ENCODE measurements at regions not wholly inside any gene's neighbourhood (a gene's known extent, or its start where the extent isn't known, plus 50 kb on each side); places are given as distances from the start of the nearest gene placed in this dataset.
A peak's percentile ranks its signal among the peaks of the same experiment; 100 is the strongest.
"Not testable (repeated sequence)": the region's sequence is repeated elsewhere in the genome, so short reads cannot be mapped to it uniquely, and the experiment has no call there.

- DNase-seq, result no peak
Measured at GRCh38 chr12:25382311-25383106, 131.8 kb upstream of the KRAS start.

GRCh38 chr12:25377469-25378177, 126.9 kb upstream of the KRAS start:
- DNase-seq, result peak; percentile 14

GRCh38 chr12:25376985-25377384, 126.3 kb upstream of the KRAS start:
- DNase-seq, result no peak

GRCh38 chr12:25376407-25376806, 125.7 kb upstream of the KRAS start:
- no peak for DNase-seq

- DNase-seq, result no peak
Measured at GRCh38 chr12:25372969-25373817, 122.5 kb upstream of the KRAS start.

- no peak for DNase-seq
Measured at GRCh38 chr12:25372002-25372401, 121.3 kb upstream of the KRAS start.

DNA sequence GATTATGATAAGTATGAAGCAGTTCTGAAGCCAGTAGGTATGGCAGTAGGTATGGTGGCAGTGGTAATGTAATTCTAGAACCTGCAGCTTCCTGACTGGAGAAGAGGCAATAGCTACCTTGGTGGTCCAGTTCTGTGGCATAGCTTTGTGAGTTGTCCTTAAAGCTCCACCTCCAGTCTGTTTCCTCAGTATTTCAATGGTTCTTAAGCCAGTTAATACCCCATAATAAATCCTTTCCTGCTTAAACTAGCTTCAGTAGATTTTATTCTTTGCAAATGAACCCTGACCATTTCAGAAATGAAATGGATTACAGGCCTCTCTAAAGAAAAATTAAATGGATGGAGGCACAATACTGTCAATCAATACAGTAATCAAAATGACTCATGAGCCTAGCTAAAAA, 117.8 kb upstream of the KRAS start:
- no peak for DNase-seq

DNA sequence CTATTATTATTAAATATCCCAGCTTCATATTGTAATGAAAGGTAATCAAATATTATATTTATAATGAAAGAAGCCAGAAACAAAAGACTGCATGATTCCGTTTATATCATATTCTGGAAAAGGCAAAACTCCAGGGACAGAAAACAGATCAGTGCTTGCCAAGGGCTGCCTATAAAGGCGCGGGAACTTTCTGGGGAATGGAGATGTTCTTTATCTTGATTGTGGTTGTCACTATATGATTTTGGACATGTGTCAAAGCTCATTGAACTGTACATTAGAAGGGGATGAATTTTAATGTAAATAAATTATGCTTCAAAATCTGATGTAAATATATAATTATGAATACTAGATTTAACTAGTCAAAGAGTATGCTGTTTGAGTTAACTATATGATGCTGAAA, 115.4 kb upstream of the KRAS start:
- DNase-seq, result no peak

- no peak for DNase-seq
Measured at GRCh38 chr12:25365340-25365730, 114.6 kb upstream of the KRAS start.

- DNase-seq, result no peak
Measured at GRCh38 chr12:25364529-25365339, 114.0 kb upstream of the KRAS start.

DNA sequence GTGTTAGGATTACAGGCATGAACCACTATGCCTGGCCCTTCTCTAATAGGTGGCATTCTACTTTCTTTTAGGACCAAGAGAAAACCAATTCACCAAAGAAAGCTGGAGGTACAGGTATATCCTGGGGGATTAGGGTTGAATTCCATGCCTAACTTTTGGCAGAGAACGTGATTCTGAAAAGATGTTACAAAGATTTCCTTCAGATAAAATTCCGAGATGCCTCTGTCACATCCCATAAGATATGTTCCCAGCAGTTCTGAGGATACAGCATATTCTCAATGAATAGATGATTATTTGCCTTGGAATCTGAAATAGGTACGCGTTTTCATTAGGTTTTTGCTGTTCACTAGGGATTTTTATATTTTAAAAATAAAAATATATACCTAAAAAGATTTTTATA, 111.9 kb upstream of the KRAS start:
- no peak for DNase-seq

- no peak for DNase-seq
Measured at GRCh38 chr12:25361511-25361910, 110.8 kb upstream of the KRAS start.

DNA sequence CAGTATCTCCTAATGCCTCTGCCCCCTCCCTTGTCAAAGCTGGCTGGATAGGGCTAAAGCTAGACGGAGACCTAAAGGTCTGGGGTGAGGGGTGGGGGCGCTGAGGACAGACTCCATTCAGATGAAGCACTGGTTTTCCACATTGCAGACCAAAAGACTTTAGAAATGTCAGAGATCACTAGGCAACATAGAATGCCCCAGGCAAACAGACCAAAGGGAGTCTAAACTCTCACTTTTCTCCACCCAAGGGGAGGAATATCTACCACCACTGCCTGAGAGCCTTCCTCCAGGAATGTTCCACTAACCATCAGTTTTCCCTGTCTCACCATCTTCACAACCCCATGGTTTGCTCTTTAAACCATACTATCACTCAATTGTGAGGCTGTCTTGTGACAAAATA, 106.9 kb upstream of the KRAS start:
- no peak for DNase-seq

DNA sequence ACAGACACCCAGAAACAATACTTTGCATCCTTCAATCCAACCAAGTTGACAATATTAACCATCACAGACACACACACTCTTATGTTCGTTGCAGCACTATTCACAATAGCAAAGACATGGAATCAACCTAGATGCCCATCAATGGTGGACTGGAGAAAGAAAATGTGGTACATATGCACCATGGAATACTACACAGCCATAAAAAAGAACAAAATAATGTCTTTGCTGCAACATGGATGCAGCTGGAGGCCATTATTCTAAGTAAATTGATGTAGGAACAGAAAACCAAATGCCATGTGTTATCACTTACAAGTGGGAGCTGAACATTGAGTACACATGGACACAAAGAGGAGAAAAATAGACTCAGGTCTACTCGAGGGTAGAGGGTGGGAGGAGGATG, 102.2 kb upstream of the KRAS start:
- DNase-seq, result not testable (repeated sequence)

DNA sequence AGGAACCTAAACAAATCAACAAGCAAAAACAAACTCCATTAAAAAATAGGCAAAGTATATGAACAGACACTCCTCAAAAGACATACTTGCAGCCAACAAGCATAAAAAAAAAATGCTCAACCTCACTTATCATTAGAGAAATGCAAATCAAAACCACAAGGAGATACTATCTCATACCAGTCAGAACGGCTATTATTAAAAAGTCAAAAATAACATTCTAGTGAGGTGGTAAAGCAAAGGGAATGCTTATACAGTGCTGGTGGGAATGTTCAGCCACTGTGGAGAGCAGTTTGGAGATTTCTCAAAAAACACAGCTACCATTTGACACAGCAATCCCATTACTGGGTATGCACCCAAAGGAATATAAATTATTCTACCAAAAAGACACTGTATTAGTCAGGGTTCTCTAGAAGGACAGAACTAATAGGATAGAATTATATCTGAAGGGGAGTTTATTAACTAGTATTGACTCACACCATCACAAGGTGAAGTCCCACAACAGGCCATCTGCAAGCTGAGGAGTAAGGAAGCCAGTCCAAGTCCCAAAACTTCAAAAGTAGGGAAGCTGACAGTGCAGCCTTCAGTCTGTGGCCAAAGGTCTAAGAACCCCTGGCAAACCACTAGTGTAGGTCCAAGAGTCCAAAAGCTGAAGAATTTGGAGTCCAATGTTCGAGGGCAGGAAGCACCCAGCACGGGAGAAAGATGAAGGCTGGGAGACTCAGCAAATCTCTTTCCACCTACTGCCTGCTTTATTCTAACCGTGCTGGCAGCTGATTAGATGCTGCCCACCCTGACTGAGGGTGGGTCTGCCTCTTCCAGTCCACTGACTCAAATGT, 101.6 kb upstream of the KRAS start:
- no peak for DNase-seq

GRCh38 chr12:25348593-25348895, 97.8 kb upstream of the KRAS start:
- DNase-seq, result no peak

DNA sequence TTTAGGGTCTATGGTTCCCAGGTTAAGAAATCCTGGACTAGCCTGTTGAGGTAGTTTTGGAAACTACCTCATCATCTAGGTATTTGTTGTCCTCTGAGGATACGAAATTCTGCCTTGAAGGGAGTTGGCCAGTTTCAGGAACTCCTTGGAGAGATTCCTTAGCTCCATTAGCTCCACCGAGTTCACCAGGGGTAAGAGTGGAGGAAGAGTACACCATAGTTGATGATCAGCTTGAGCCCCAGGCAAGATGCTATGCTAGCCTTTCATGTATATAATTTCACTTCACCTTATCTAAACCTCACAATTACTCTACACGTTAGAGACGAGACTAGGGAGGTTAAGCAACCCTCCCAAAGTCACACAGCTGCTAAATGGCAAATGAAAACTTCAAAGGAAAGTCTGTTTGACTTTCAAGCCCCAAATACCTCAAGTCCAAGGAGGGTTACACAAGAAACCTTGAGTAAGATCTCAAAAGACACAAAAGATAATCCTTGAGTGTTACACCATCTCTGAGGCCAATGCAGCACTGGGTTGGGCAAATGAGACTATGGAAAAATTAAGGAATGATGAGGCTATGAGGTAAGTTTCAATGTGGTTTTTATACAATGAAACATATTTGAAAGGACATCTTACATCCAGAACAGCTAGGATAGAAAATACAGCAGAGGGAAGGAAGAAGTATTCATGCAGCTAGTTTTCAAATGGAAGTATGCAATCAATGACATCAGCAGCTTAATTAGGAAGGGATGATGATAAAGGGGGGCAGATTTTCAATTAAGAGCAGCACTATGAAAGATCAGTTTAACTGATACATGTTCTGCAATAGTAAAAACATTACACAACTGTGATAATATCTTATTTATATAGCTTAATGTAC, 97.2 kb upstream of the KRAS start:
- DNase-seq, result no peak

DNA sequence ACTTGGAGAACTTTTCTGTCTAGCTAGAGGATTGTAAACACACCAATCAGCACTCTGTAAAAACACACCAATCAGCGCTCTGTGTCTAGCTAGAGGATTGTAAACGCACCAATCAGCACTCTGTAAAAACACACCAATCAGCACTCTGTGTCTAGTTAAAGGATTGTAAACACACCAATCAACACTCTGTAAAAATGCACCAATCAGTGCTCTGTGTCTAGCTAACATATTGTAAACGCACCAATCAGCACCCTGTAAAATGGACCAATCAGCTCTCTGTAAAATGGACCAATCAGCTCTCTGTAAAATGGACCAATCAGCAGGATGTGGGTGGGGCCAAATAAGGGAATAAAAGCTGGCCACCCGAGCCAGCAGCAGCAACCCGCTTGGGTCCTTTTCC, 91.1 kb upstream of the KRAS start:
- not testable (repeated sequence) for DNase-seq

- no peak for DNase-seq
Measured at GRCh38 chr12:25337916-25338315, 87.2 kb upstream of the KRAS start.

- DNase-seq, result no peak
Measured at GRCh38 chr12:25332143-25332542, 81.4 kb upstream of the KRAS start.

All from activated CD4-positive, alpha-beta T cell treated with anti-CD3 and anti-CD28 coated beads, Interleukin-2, amount 50 U/mL, for 1 hour (primary cell).